ENCODE measurements at regions not wholly inside any gene's neighbourhood (a gene's known extent, or its start where the extent isn't known, plus 50 kb on each side); places are given as distances from the start of the nearest gene placed in this dataset.

GRCh38 chr20:6925744-6926278, 158.3 kb downstream of the BMP2 start:
- H3K4me3 ChIP-seq (ENCODE audit: low read depth in 1 of 3, low read length in 3 of 3) = no peak overlapping the region
- no peaks in the 10 kb centered on the region for H3K4me1 ChIP-seq (ENCODE audit: control insufficient read depth in 4 of 4, insufficient read depth in 4 of 4, low read length in 3 of 4)
- no peaks in the 10 kb centered on the region for H3K36me3 ChIP-seq (ENCODE audit: control insufficient read depth in 4 of 4, insufficient read depth in 3 of 4, low read depth in 1 of 4, low read length in 3 of 4)
- H3K9ac ChIP-seq (ENCODE audit: low read depth in 1 of 2, low read length in 2 of 2) = no peak overlapping the region
- TF ChIP-seq HNF4A (conservative IDR thresholded peaks at IDR 0.05) = no peak
- no peak for TF ChIP-seq RXRA (IDR thresholded peaks at IDR 0.05)
- TF ChIP-seq NR2F2 (IDR thresholded peaks at IDR 0.05) = no peak
- no peak for TF ChIP-seq GABPA (IDR thresholded peaks at IDR 0.05 in 1 of 2, conservative IDR thresholded peaks at IDR 0.05 in 1 of 2)
- no peak for TF ChIP-seq RAD21 (IDR thresholded peaks at IDR 0.05)
- no peak for TF ChIP-seq MAX (IDR thresholded peaks at IDR 0.05)
- no peak for TF ChIP-seq SP1 (IDR thresholded peaks at IDR 0.05)
- TF ChIP-seq FOXA2 (IDR thresholded peaks at IDR 0.05) = no peak
- TF ChIP-seq JUND (IDR thresholded peaks at IDR 0.05) = no peak
- TF ChIP-seq CTCF (IDR thresholded peaks at IDR 0.05; ENCODE audit: low read depth, low read length, missing input control) = no peak
- no peak for TF ChIP-seq TAF1 (conservative IDR thresholded peaks at IDR 0.05)
- no peak for TF ChIP-seq ZBTB33 (IDR thresholded peaks at IDR 0.05)
- H3K27ac ChIP-seq (ENCODE audit: low read depth in 1 of 2, low read length in 2 of 2) = no peak overlapping the region
- 54% methylated on average over 2 of the region's 2 CpGs for WGBS
- no peaks in the 10 kb centered on the region for H3K27me3 ChIP-seq (ENCODE audit: control insufficient read depth in 4 of 4, insufficient read depth in 4 of 4, low read length in 3 of 4)
- DNase-seq (ENCODE audit: low spot score) = no peak
- H3K9me3 ChIP-seq (ENCODE audit: control insufficient read depth in 4 of 4, low read length in 3 of 4) = no peaks in the 10 kb centered on the region

GRCh38 chr20:6940048-6940447, 172.6 kb downstream of the BMP2 start:
- DNase-seq (ENCODE audit: low spot score) = no peak
- WGBS = 55% methylated on average over 5 of the region's 5 CpGs
- H3K27ac ChIP-seq (ENCODE audit: low read depth in 1 of 2, low read length in 2 of 2) = no peak overlapping the region
- no peak for TF ChIP-seq ATF3 (IDR thresholded peaks at IDR 0.05)
- no peak for TF ChIP-seq GABPA (IDR thresholded peaks at IDR 0.05 in 1 of 2, conservative IDR thresholded peaks at IDR 0.05 in 1 of 2)
- peak; percentile 33 to 64 for TF ChIP-seq RAD21 (IDR thresholded peaks at IDR 0.05)
- peaks cover 0 to 4% (median 0%) of the 10 kb centered on the region in 4 donors for H3K27me3 ChIP-seq (ENCODE audit: control insufficient read depth in 4 of 4, insufficient read depth in 4 of 4, low read length in 3 of 4)
- H3K4me3 ChIP-seq (ENCODE audit: low read depth in 1 of 3, low read length in 3 of 3) = no peak overlapping the region
- no peak overlapping the region for H3K9ac ChIP-seq (ENCODE audit: low read depth in 1 of 2, low read length in 2 of 2)
- peaks cover 0 to 5% (median 0%) of the 10 kb centered on the region in 4 donors for H3K9me3 ChIP-seq (ENCODE audit: control insufficient read depth in 4 of 4, low read length in 3 of 4)
- no peaks in the 10 kb centered on the region for H3K36me3 ChIP-seq (ENCODE audit: control insufficient read depth in 4 of 4, insufficient read depth in 3 of 4, low read depth in 1 of 4, low read length in 3 of 4)
- H3K4me1 ChIP-seq (ENCODE audit: control insufficient read depth in 4 of 4, insufficient read depth in 4 of 4, low read length in 3 of 4) = no peaks in the 10 kb centered on the region

GRCh38 chr20:6940876-6941275, 173.4 kb downstream of the BMP2 start:
- WGBS = 54% methylated on average over 2 of the region's 2 CpGs

More at GRCh38 chr20:6940876-6941275, 173.4 kb downstream of the BMP2 start:
- Histone ChIP-seq H3K9me3 (ENCODE audit: control insufficient read depth in 4 of 4, low read length in 3 of 4) (peaks cover 0 to 5% (median 0%) of the 10 kb centered on the region in 4 donors), H3K36me3 (ENCODE audit: control insufficient read depth in 4 of 4, insufficient read depth in 3 of 4, low read depth in 1 of 4, low read length in 3 of 4) (no peaks in the 10 kb centered on the region), H3K27ac (ENCODE audit: low read depth in 1 of 2, low read length in 2 of 2) (no peak overlapping the region), H3K4me3 (ENCODE audit: low read depth in 1 of 3, low read length in 3 of 3) (no peak overlapping the region), H3K9ac (ENCODE audit: low read depth in 1 of 2, low read length in 2 of 2) (no peak overlapping the region), H3K4me1 (ENCODE audit: control insufficient read depth in 4 of 4, insufficient read depth in 4 of 4, low read length in 3 of 4) (no peaks in the 10 kb centered on the region), H3K27me3 (ENCODE audit: control insufficient read depth in 4 of 4, insufficient read depth in 4 of 4, low read length in 3 of 4) (peaks cover 0 to 4% (median 0%) of the 10 kb centered on the region in 4 donors)
- TF ChIP-seq MAX (IDR thresholded peaks at IDR 0.05) (no peak), FOXA1 (IDR thresholded peaks at IDR 0.05) (no peak)
- DNase-seq (ENCODE audit: low spot score) = no peak

Measured in liver (tissue), 8 donors.